GM18909 (cell line): ENCODE measurements at regions not wholly inside any gene's neighbourhood (a gene's known extent, or its start where the extent isn't known, plus 50 kb on each side); places are given as distances from the start of the nearest gene placed in this dataset.

Experiments used
- ATAC-seq: cut with Tn5 transposase; IDR thresholded peaks from one replicate; pipeline ENCODE4 v1.9.1; 2021; ENCODE audit warnings: mild to moderate bottlenecking; ENCODE audit not compliant: unreplicated experiment, poor library complexity

- no peak for ATAC-seq
Measured at GRCh38 chr2:223107825-223108224, 55.8 kb downstream of the KCNE4 start.

GRCh38 chr2:223108351-223109050 is 56.5 kb downstream of the KCNE4 start:
- ATAC-seq: no peak

- no peak for ATAC-seq
Measured at GRCh38 chr2:223109341-223109740, 57.4 kb downstream of the KCNE4 start.

DNA sequence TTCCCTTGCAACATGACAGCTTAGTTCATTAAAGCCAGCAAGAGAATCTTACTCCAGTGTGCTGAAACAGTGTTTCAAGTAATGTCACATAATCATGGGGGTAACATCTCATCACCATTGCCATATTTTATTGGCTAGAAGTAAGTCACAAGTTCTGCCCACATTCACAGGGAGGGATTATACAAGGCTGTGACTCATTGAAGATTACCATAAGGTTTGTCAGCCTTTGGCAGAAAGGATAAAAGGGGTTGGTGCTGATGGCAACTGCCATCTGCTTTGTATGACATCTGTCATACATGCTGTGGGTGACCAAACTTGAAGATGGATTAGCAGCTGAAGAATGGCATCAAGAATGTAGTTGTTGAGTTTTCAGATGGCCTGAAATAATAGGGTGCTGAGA is 61.2 kb downstream of the KCNE4 start:
- ATAC-seq: no peak

- no peak for ATAC-seq
Measured at GRCh38 chr2:223114170-223114569, 62.2 kb downstream of the KCNE4 start.

DNA sequence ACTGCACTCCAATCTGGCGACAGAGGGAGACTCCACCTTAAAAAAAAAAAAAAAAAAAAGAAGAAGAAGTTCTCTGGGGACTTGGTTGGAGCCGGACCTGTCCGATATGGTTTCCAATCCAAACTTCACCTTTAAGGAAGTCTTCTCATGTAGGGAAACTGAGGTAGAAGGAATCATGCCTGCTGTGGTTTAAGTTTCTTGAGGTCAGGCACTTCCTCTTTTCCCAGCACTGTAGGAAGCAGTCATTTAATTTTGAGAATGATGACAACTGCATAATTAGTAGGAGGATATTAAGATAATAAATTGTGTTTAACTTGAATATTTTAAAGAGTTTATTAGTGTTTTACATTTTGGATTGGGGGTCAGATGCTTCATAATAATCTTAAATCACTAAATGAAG is 62.9 kb downstream of the KCNE4 start:
- ATAC-seq: no peak

- ATAC-seq: no peak
Measured at GRCh38 chr2:223117533-223117932, 65.5 kb downstream of the KCNE4 start.

DNA sequence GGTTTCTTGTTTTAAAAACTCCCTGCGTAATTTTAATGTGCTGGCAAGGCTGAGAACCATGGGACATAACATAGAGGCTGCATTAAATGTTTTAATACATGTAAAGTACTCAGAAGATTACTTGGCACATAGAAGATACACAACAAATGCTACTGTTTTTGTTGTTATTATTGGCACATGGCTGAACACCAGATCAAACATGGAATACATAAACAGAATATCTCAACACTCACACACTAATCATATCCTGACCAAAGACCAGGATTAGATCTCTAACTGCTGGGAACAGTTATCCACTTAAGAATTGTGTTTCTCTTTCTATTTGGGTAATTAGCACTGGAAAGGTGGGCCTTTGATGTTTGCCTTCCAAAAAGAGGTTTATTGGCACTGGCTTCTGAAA is 69.3 kb downstream of the KCNE4 start:
- no peak for ATAC-seq

- no peak for ATAC-seq
Measured at GRCh38 chr2:223122781-223123180, 70.8 kb downstream of the KCNE4 start.

DNA sequence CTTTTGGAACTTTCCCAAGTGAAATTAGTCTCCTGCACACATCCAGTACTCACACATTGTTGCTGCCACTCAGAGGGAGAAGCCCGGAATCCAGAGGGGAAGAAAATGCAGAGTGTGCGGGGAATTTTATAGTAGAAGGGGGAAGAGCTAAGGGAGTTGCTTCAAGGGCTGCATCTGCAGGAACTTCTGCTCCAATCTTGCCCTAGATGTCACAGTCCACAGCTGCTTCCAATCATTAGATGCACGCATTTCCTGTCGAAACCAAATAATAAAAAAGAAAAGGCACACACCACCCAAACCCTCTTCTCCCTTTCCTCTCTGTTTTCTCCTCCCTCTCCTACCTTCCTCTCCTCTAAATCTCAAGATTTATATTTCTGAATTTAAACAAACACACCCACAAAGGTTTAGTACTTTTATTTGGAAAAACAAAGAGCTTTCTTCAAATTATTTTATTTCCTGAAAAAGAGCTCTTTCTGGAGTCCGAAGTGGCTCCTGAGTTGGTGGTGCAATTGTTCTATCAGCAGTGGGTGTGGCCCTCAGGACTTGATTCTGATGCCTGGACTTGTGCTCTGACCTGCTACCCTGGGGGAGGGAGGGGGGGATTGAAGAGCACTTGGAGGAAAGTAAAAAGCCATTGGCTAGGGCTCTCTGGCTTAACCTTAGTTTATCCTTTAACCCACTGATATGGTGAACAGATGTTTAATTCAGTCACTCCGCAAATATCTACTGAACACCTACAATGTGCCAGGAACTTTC is 72.0 kb downstream of the KCNE4 start:
- ATAC-seq: no peak

DNA sequence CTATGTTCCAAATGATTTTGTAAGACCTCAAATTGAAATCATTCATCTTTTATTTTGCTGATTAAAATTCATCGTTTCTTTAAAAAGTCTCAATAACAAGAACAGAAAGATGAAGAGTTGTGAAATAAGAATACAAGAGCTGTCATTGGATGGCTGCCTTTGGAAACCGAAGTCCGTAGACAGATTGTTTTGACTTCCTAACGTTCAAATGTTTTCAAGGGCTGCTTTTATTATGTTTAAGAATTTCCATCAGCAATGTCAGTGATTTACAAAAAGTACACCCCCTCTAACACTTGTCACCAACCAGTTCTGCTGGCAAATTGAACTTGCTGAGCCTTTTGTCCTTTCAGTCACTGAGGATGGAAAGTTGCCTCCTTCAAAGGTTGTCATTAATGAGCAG is 89.6 kb downstream of the KCNE4 start:
- ATAC-seq: no peak

DNA sequence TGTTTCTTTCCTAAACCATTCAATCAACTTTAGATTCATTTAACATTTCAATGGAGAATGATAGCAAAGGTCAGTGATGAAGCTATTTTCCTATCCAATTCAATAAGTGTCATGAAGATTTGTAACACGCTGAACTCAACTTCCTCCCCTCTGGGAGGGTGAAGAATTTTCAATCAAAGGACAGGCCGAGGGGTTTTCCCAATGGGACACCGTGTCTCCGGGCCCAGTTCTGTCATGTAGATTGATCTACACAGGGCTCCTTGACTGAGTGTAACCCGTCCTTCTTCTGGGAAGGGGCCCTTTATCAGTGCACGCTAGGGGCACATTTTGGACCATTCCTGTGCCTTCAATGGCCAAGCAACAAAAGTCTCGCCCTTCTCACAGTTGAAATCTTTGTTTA is 90.1 kb downstream of the KCNE4 start:
- no peak for ATAC-seq

GRCh38 chr2:223147431-223147830 is 95.4 kb downstream of the KCNE4 start:
- no peak for ATAC-seq

DNA sequence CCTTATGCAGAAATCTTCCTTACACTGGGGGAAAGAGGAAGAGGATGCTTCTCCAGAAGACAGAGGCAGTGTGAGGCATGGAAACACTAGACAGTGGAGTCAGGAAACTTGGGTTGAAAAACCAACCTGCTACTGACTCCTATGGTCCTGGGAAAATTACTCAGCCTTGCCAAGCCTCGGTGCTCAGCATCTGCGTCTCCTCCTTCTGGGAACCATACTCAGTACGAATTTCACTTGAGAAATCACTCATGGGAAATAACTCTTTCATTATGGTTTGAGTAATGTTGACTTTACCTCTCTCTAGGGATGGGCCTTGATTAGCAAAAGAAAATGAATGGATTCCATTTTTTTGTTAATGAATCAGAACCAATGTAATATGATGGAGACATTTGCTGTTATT is 96.5 kb downstream of the KCNE4 start:
- no peak for ATAC-seq

GRCh38 chr2:223155956-223156355 is 104.0 kb downstream of the KCNE4 start:
- no peak for ATAC-seq

DNA sequence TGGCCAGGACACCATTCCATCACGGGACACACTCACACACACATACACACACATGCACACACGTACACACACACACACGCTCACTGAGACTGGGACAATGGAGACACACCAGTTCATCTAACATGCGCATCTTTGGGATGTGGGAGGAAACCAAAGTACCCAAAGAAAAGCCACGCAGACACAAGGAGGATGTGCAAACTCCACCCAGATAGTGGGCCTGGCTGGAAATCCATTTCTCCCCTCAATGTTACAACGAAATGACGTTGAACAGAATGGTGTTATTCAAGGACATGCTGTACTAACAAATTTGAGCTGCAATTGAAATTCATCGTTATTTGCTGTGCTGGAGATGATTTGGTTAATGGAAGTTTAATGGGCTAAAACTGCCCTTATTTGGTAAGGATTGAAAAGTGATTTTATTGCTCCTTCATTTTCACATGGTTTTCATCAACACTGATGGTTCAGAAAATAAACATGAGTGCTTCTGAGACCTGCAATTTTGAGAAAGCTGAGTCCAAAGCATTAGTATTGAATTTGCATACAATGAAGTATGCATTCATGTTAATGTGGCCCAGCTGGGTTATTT is 110.0 kb downstream of the KCNE4 start:
- ATAC-seq: no peak

DNA sequence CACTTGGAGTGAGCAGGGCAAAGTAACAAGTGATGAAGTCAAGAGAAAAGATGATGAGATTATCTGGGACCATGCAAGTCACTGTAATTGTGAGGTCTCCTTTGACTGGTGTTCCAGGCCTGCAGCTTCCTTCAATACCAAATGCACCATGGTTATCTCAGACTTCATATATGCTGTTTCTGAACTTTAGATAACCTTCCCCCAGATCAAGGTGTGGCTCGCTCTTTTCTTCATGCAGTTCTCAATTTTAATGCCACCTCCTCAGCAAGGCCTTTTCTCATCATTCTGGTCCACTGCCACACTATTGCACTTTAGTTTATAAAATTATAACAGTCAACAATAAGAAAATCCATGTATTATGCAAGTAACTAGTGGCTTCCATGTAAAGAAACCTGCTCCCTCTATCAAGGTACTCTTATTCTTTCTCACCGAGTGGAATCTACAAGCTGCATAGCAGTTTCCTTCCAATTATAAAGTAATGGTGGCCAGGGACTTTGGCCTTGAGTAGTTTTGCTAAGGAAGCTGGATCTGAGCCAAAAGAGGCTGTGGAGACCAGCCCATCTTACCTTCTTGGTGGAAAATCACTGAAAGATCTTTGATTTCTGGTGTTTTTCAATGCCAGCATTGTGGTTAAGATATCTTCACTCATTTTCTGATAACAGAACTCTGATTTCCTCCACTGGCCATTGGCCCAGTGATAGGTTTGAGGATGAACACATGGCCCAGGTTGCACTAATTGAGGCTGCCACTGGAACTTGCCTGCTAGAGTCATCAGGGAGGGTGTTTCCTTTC is 113.6 kb downstream of the KCNE4 start:
- ATAC-seq: no peak

DNA sequence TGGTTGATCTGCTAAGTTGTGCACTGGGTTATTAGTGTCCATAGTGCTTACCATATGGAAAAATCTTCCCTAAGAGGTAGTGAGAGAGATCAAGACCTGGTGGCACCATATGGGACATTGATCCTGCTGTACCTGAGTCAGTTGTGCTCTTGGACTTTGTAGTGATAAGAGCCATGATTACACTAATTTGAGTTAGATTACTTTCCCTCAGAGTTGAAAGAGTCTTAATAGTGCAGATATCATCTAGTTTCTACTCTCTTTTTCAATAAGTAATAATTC is 114.2 kb downstream of the KCNE4 start:
- no peak for ATAC-seq

DNA sequence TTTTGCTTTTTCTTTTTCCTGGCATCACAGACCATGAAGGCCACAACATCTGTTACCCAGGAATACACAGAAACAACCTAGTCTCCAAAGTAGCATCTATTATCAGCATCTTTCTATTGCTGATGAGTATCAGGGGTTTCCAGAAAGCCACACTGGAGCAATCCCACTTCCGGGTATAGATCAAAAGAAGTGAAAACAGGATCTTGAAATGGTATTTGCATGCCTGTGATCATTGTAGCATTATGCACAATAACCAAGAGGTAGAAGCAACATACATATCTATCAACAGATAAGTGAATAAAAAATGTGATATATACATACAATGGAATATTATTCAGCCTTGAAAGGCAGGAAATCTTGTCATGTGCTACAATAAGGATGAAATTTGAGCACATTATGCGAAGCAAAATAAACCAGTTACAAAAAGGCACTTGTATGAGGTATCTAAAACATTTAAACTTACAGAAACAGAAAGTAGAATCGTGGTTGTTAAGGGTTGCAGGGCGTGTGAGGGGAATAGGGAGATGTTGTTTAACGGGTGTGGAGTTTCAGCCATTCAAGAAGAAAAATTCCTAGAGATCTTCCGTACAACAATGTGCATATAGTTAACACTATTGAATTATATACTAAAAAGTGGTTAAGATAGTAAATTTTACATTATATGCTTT is 115.1 kb downstream of the KCNE4 start:
- no peak for ATAC-seq

- ATAC-seq: peak; percentile 86
Measured at GRCh38 chr2:223169830-223170605, 118.0 kb downstream of the KCNE4 start.
